ENCODE measurements at regions not wholly inside any gene's neighbourhood (a gene's known extent, or its start where the extent isn't known, plus 50 kb on each side); places are given as distances from the start of the nearest gene placed in this dataset.

DNA sequence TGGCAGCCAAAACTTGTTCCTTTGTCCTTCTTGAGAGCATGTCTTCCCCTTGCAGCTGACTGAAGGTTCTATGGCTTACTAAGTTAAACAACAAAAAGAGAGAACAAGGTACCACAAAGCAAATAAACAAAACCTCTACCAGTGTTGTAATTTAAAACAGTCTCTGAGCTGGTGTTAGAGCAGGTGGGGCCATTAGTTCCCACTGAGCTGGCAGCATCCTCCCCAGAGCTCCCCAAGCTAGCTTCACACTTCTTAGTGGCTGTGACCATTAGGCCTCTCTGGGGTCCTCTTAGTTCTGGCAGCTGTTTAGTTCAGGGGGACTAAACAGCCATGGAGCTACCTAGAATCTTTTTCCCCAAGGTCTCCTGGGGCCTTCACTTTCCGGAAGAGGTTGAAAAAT lies 128.6 kb upstream of the ELL2 start:
- DNase-seq = no peak

DNA sequence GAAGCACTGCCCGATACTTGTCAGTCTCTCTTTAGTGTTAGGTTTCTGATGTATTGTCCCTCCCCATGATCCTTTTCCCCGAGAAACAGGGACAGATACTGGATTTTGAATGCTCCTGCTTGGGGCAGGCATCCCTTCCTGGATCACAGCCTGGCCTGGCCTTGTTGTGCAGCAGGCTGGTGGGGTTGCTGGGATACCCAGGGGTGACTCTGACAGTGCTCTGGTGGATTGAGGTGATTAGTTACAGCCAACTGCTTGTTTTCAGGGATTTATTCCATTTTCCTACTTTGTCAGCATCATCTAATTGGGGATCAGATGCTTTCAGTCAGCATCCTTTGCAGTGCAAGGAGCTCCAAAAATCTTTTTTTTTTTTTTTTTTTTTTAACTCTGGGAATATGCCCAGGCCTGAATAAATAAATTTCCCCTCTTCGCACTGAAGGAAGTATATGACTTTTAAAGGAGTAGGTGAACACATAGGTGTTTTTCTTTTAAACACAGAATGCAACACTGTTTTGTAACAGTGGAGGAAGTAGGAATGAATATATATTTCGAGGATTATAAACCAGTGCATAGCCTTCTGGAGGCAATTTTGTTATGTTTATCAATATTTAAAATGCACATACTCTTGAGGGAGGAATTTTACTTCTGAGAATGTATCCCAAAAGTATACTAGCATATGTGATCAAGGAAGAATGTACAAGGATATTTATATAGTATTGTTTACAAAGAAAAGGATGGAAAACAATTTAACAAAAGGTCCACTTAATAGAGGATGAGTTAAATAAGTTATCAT lies 127.3 kb upstream of the ELL2 start:
- DNase-seq = no peak

DNA sequence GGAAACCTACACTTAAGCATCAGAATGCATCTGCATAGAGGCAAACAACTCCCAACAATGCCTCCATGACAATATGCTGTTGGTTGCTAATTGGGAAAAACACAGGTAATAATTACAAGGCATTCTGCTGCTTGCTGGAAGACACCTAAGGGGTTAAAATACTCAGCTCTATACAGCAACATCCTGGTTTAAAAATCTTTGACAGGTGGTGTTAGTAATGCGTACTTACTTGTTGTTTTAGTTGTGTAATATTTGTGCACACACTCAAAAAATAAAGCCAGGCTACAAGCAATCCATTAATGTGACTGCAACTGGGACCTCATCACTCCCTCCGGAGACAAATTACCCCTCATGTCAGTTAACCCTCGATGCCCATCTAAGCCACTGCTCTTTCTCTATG lies 126.3 kb upstream of the ELL2 start:
- DNase-seq = no peak

DNA sequence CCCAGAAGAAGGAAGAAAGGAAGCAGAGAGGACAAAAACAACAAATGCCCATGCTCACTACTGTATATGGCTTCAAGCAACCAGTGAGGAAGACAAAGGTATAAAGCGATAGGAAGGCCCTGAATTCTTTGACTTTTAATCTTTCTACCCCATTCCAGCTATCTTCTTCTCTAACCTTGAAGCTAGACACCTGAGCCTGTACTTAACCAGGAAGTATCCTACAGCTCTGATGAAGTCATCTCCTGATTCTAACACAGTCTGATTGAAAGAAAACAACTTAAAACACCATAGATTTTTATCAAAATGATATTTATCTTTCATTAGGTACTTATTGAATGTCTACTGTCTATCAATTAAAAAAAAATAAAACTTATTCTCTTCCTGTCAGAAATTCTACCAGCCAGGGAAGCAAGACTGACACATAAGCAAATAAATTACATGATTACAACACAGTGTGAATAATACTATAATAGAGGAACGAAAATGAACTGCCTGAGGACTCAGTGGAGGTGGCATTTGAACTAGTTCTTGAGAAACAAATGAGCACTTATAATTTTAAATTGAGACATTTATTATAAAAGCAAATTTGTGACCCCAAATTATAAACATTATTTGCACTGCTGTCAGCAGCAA lies 123.3 kb upstream of the ELL2 start:
- no peak for DNase-seq

DNA sequence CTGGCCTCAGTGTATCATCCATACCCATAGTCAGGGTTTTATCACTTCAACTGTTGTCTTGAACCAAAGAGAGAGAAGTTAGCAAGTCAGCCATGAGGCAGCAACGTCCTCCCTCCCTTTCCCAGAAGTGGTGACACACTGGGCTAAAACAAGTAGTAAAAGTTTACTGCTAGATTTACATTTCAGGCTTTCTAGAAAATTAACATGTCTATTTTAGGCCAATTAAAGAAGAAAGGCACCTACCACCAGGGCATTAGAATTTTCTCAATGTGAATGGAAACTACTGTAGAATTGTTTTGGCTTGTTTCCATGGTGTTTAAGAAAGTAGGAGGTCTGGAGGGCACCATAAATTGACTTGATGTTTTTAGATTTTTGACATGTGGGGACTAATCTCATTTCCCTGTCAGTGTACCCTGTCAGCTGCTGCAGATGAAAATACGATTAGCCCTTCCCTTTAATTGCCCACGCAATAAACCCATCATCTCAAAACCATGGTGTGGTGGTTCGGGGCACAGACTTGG lies 121.8 kb upstream of the ELL2 start:
- no peak for DNase-seq

DNA sequence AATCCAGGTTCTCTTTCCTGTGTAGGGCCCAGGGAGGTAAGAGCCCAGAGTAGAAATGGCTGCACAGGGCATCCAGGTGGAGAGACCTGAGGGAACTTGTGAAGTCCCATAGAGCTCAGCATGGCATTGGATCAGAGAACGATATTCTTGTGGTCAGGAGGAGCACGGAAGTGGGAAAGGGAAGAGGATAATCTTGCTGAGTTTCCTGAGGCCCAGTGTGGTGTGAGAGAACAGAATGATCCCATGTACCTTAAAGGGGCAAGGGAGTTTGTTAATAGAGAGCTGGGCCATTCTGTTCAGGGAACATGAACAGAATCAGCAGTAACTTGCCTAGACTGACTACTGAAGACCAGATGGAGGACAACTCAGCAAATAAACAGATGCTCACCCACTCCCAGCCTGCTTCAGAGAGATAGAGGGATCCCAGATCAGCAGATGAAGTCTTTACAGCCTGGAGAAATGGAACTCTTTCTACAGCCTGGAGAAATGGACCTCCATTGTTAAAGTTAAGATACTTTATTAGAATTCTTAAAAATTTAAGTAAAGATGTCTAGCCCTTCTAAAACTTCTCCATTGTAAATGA lies 119.7 kb upstream of the ELL2 start:
- no peak for DNase-seq

DNA sequence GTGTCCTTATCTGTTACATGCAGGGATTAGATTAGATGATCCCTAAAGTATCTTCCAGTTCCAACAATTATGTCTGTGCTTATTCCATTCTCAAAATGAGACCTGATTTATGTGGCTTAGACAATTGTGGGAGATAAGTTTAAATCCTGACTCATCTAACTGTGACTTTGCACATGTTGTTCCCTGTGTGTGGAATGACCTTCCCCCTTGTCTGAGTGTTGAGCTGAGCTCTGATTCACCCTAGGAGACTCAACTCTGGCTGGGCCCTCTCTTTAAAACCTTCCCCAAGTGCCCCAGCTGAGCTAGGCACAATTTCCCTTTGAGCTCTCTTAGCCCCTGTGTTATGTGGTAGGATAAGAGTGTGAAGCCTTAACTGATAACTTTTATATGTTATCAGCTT lies 118.9 kb upstream of the ELL2 start:
- DNase-seq = no peak

DNA sequence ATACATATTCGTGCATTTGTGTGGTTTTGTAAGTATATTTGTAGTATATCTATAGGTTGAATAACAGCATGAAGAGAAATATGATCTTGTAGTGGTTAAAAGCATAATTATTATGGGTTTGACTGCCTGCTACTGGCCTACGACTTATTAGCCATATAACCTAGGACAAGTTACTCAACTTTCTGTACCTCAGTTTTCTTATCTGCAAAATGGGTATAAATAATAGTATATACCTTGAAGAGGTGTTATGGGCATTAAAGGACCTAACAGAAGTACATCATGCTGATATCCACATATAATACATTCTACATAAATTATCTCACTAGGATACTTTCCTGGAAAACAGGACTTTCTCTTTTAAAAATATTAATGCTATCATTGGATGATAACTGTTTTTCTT lies 118.3 kb upstream of the ELL2 start:
- no peak for DNase-seq

DNA sequence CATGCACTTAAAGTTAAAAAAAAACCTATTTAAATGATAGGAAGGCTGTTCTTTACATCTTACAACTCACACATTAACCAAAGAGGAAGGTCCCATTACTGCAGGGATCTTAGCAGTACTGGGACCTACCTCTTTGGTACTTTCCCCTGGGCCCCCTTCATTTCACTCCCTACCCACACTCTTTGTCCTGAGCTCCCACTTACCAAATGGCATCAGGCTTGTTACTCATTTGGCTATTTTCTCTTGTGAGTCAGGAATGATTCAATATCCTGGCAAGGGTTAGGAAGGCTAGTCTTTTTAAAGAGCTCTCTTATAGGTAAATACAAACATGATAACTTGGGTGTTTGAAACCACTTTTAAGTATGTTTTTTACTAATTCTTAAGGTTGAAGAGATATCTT lies 117.4 kb upstream of the ELL2 start:
- no peak for DNase-seq

DNA sequence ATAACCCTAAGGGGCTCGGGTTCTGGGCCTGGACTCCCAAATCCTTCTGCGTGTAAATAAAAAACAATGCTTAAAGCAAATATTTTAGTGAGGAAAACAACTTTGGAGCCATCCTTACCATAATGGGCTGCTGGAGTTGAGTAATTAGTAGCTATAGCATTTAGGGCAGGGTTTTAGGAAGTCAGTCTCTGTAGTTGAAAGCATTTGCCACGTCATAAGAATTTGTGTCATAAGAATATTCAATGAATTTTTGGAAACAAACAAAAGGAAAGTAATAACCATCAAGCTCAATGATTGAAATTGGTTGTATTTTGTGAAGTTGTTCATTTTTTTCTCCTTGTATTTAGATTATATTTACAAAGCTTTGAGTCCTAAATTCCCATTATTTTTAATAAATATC lies 114.8 kb upstream of the ELL2 start:
- DNase-seq = no peak

DNA sequence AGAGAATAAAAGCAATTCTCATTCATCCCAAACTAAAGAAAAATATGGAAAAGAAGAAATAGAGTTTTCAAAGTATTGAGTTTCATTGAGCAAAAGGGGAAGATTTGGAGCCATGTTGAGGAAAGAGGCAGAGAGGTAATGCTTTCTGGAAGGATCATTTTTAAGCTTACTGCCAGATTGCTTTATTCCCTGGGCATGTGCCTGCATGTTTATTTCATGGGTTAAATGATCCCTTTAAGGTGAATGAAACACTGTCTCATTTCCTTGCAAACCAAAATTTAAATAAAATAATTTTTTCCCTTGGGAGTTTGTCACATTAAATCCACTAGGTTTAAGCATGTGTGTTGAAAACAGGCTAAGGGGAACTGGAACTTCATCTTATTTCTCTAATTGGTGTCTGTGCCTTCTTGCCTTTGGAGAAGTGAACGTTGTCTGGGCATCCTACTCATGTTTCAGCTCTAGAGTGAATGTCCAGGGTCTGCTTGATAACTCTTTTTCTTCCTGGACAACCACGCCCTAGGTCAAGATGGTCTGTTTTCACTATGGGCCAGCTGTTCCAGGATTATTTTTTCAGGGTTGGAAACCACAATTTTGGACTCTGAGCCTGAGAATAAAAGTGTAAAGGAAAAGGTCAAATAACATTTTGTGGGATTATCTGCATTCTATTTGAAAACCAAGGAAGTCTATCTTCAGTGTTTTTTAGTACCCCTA lies 114.1 kb upstream of the ELL2 start:
- DNase-seq = no peak

DNA sequence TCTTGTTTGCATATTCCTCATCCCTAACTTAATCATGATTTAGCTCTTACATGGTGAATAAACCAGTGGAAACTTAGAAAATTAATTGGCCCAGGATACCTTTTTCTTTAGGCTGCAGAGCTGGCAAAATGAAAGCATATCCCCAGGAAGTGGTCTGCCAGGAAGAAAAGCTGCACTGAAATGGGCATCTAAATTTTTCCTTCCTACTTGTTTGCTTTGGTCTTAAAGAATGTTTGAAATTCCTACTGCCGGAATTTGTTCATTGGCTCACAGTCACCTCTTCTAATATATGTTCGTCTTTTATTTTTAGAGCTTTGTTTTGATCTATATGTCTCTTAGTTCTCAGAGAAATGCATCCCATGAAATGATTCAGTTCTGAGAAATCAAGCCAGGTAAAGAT lies 113.2 kb upstream of the ELL2 start:
- DNase-seq = no peak

DNA sequence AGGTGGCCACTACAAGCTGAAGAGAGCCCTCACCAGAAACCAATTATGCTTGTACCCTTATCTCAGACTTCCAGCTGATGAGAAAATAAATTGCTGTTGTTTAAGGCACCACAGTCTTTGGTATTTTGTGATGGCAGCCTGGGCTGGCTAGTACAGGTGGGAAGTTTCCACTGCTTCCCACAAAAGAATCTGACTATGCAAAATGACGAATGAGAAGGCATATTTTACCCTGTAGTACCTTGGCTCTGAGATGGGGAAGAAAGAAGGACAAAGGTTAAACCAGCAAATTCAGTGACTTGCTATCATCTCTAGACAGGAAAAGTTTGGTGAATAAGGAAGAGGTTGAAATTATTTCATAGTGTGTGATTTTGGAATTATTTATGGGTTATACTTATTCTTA lies 112.8 kb upstream of the ELL2 start:
- DNase-seq = no peak

DNA sequence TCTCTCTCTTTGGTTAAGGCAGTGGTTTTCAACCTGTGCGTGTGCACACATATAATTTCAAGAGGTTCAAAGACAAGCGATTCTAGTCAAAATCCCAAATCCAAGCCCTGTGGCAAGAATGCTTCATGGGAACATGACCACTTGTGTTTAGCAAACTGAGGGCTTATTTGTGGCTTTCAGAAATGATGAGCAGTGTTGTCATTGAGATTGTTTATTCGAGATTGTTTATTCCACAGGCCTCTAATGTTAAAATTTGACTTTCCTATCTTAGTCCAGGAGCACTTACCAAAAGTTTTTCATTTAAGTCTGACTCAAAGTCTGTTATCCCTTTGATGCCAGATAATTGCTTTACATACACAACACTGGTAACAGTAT lies 111.1 kb upstream of the ELL2 start:
- no peak for DNase-seq

DNA sequence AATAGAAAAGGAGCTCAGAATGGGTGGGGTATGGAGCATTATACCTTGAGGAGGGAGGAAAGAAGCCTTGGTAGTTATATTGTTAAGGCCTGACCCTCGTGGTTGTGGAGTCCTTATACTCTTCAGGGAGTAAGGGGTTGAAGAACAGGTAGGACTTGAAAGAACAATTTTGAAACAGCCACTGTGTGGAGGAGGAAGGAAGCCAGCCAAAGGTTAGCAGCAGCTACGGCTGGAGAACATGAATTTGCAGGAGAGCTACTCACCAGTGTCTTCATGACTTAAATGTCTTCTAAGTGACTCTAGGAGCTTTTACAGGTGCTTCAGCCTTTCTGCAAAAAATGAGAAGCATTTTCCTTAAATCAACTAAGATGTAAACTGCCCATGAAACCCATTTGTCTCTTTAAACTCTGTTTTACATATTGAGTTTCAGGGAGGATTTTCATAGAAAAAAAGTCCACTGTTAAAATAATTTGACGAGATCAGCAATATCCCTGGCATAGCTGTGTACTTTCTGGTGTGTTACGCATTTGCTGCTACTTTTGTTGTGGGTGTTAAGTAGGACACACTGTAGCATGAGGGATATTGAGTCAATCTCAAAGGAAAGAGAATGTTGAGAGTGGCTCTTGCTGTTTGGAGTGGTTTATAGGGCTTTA lies 110.6 kb upstream of the ELL2 start:
- DNase-seq = no peak

DNA sequence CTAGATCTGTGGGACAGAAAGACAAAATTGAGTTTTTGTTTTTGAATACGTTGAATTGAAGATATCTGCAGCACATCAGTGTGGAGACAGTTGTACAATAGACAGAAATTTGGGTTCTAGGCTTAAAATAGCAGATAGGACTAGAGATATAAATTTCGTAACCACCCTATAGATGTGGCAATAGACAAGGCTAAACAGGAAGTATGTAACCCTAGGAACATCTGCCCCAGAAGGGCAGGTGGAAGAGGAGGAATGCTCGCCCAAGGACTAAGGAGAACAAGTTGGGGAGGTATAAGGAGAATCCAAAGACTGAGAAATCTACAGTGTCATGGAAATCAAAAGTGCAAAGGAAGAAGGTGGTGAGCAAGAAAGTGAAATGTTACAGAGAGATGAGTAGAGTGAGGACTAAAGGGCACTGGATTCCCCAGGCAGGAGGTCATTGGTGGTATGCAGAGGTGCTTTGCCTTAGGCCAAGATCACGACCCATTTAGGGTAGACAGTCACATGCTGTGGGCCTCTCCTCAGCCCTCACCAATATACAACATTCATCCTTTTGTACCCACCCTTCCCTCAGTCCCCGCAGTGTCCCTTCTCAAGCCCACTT lies 109.1 kb upstream of the ELL2 start:
- DNase-seq = no peak

DNA sequence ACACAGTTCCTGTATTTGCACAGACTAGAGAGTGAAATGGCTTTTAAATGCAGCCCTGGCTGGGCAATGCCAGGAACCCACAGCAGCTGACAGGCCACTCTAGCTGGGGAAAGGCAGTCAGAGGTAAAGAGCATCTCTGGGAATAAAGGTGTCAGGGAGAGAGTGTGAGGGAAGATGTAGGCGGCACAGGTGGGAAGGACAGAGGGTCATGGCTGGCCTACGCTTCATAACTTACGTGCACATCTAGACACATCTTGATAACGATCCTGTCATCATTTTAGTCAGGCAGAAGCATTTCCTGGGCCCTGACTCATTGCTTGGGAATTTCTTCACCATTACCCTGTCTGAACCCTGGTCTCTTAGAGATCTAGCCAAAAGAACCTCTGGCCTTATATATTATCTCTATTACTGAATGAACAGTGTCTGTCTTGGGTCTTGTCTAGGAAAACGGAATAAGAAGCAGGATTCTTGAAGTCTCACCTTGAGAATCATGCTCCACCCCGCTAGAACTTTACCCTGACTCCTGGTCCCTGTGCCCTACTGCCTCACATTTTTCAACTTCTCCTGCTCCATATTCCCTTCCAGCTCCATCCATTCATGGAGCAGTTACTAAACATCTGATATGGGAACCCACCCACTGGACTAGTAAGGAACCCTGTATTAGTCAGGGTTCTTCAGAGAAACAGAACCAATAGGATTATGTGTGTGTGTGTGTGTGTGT lies 106.4 kb upstream of the ELL2 start:
- DNase-seq = no peak

DNA sequence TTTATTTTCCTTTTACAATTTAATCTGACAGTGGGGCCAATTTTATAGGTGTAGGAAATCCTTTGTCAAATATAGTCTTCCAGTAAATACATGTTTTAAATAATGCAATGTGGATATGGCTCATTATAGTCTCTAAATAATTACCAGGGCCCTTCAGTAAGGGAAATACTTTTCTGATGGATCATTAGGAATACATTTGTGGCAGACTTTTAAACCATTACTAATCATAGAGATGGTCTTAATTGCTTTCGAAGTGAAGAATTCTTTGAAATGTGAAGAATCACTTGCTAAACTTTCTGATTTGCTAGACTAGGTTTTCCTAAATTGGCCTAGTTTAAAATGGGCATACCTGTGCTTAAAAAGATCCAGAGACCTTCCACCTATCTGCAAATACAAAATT lies 105.6 kb upstream of the ELL2 start:
- no peak for DNase-seq

DNA sequence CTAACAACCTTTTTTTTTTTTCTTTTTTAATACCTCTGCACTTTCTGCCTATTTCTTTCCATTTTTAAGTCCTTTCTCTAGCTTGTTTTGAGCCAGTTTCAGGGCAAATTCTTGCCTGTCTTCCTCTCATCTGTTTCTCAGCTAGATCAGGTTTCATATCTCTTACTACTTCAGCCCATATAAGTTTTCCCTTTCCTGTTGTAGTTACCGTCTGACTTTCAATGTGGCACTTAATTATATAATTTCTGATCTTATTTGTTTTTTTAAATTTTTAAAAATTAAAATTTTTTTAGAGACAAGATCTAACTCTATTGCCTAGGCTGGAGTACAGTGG lies 104.7 kb upstream of the ELL2 start:
- DNase-seq = no peak

DNA sequence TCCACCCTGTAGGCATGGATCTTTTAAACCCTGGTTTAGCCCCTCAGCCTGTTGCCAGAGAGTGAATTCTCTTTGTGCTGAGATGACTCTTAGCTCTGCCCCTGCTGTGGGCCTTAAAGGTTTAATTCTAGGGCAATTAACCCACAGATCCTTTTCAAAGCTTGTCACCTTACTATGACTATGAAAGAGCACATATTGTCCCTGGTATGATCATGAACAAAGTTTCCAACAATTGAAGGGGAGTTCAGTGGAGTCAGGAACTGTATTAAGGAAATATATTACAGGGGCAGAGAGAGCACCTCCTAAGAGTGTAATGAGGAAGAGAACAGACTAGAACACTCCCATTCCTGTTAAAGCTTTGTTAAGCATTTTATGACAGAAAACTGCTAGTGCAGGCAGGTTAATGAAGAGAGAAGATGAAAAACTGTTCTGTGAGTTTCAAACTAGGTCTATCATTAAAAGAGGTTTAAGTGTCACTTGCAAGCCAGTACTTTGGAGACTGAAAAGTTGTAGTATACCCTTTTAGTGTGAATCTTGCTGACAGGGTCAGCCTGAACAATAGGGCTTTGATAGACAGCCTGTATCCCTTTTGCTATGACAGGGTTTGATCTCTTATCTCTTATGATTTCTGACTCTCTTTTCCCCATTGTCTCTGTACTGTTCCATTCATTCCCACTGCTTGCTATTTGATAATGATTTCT lies 104.2 kb upstream of the ELL2 start:
- no peak for DNase-seq

DNA sequence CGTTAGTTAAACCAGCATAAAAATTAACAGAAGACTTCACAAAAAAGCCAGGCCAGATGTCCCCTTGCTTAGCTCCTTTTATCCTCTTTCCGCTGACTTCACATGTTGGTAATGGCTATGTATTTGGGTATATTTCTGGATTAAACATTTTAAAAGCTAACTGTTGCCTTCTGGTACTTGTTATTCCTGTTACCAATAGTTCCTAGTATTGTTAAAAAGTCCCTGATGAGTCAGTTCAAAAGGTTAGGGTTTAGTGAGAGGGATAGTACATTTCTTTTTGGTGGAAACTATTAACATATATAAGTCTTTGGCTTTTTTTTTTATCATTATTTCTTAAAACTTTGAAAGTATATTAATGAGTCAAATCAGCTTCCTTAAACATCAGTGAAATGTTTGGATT lies 103.2 kb upstream of the ELL2 start:
- DNase-seq = no peak

DNA sequence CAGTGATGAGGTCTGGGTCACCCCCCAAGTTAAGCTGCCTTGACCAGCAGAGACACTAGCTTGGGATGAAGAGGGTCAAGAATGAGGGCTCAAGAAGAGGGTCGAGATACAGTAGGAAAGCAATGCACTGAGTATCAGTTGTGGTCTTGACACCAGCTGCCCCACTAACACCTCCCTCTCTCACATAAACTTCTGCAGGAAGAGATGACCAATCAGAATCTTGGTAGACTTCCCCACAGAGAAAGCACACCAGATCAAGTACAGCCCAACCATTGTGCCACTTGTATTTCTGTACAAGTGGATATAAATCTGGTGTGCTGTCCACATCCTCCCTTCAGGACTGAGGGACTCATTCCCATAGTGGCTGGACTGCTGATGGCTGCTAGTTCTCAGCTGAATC lies 101.2 kb upstream of the ELL2 start:
- no peak for DNase-seq

Data from stimulated activated naive CD4-positive, alpha-beta T cell (primary cell).